ENCODE measurements at regions not wholly inside any gene's neighbourhood (a gene's known extent, or its start where the extent isn't known, plus 50 kb on each side); places are given as distances from the start of the nearest gene placed in this dataset.

DNA sequence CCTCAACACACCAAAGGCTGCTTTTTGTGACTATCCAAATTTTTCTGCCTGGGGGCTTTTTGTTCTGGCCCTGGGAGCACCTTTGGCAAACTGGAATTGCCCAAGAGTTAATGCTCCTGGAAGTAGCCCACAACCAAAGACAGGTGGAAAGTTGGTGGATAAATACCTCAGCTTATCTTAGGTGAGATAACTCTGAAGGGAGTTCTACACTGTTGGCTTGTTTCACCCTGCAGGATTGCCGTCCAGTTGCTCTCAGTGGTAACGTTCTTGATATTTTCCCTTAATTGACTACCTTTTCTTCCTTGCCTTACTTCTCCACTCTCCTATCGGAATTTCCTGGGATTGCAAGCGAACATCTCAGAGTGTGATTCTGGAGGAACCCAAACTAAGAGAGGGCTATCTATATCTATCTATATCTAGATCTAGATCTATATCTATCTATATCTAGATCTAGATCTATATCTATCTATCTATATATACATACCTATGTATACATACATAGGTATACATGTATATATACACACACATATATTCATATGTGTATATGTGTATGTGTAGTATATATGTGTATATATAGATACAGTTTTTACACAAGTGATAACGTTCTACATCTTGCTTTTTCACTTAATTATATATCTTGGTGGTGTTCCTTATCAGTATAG is 82.6 kb upstream of the DHX15 start:
- no peak overlapping the region for H3K4me2 ChIP-seq
- H3K9me2 ChIP-seq (replicated peaks; ENCODE audit: insufficient read depth), result no peaks in the 10 kb centered on the region
- no peaks in the 10 kb centered on the region for H3K27me3 ChIP-seq
- H4K20me1 ChIP-seq (ENCODE audit: insufficient read depth, poor library complexity, severe bottlenecking), result no peaks in the 10 kb centered on the region
- WGBS (ENCODE audit: low lambda C conversion rate, missing lambda C conversion rate), result 72% methylated on average over 5 of the region's 5 CpGs
- no peaks in the 10 kb centered on the region for H3K9me3 ChIP-seq (ENCODE audit: low read depth)
- no peak overlapping the region for H3K27ac ChIP-seq
- TF ChIP-seq EZH2phosphoT487 (IDR thresholded peaks at IDR 0.05; ENCODE audit: low read depth, severe bottlenecking, unreplicated experiment) (no peak), EZH2 (IDR thresholded peaks at IDR 0.05; ENCODE audit: borderline replicate concordance) (no peak)
- no peak overlapping the region for H3K4me3 ChIP-seq
- H3K79me2 ChIP-seq, result no peaks in the 10 kb centered on the region
- no peaks in the 10 kb centered on the region for H3K4me1 ChIP-seq (ENCODE audit: insufficient read depth)
- H2AFZ ChIP-seq, result no peak overlapping the region
- no peak for DNase-seq (ENCODE audit: low spot score)
- H3K36me3 ChIP-seq (replicated peaks; ENCODE audit: insufficient read depth, low read depth), result no peaks in the 10 kb centered on the region

DNA sequence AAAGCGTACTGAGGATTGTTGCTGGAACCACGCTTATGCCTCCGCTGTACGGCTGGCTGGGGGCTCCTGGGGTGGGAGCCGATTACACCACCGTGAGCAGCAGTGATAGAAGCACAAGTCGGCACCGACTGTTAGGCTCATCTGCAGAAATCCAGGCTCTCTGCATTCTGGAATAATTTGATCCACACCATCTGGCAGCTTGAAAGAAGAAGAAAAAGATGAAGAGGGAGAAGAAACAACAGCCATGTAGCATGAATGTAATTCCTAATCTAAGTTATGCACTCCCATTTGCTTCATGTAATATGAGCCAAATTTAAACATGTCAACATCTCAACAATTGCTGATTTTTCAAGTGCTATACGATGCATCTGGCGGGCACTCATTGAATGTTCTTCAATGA is 84.6 kb upstream of the DHX15 start:
- no peaks in the 10 kb centered on the region for H3K79me2 ChIP-seq
- 85% methylated on average over 10 of the region's 10 CpGs for WGBS (ENCODE audit: low lambda C conversion rate, missing lambda C conversion rate)
- no peak for DNase-seq (ENCODE audit: low spot score)
- no peaks in the 10 kb centered on the region for H3K36me3 ChIP-seq (replicated peaks; ENCODE audit: insufficient read depth, low read depth)
- H3K4me1 ChIP-seq (ENCODE audit: insufficient read depth), result no peaks in the 10 kb centered on the region
- no peak overlapping the region for H2AFZ ChIP-seq
- H3K9me2 ChIP-seq (replicated peaks; ENCODE audit: insufficient read depth), result no peaks in the 10 kb centered on the region
- H3K4me2 ChIP-seq, result no peak overlapping the region
- H4K20me1 ChIP-seq (ENCODE audit: insufficient read depth, poor library complexity, severe bottlenecking), result no peaks in the 10 kb centered on the region
- TF ChIP-seq EZH2 (IDR thresholded peaks at IDR 0.05; ENCODE audit: borderline replicate concordance) (no peak), EZH2phosphoT487 (IDR thresholded peaks at IDR 0.05; ENCODE audit: low read depth, severe bottlenecking, unreplicated experiment) (no peak)
- no peak overlapping the region for H3K4me3 ChIP-seq
- no peaks in the 10 kb centered on the region for H3K27me3 ChIP-seq
- H3K27ac ChIP-seq, result no peak overlapping the region
- no peaks in the 10 kb centered on the region for H3K9me3 ChIP-seq (ENCODE audit: low read depth)

DNA sequence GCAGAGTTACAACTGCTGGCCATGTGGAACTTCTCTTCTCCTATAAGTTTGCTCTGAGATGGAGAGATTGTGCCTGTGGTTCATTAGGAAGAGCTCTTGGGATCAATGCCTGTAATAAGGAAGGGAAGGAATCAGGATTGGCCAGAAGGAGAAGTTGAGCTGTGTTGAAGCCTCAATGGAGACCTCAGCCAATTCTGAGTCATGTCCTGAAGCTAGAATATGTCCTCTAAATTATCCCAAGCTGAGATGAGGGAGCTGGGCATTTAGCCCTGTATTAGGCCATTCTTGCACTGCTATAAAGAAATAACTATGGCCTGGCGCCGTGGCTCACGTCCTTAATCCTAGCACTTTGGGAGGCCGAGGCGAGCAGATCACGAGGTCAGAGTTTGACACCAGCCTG is 85.4 kb upstream of the DHX15 start:
- H3K9me3 ChIP-seq (ENCODE audit: low read depth), result no peaks in the 10 kb centered on the region
- TF ChIP-seq, protein P1, sequence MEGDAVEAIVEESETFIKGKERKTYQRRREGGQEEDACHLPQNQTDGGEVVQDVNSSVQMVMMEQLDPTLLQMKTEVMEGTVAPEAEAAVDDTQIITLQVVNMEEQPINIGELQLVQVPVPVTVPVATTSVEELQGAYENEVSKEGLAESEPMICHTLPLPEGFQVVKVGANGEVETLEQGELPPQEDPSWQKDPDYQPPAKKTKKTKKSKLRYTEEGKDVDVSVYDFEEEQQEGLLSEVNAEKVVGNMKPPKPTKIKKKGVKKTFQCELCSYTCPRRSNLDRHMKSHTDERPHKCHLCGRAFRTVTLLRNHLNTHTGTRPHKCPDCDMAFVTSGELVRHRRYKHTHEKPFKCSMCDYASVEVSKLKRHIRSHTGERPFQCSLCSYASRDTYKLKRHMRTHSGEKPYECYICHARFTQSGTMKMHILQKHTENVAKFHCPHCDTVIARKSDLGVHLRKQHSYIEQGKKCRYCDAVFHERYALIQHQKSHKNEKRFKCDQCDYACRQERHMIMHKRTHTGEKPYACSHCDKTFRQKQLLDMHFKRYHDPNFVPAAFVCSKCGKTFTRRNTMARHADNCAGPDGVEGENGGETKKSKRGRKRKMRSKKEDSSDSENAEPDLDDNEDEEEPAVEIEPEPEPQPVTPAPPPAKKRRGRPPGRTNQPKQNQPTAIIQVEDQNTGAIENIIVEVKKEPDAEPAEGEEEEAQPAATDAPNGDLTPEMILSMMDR (IDR thresholded peaks at IDR 0.05; ENCODE audit: poor library complexity), result no peak
- TF ChIP-seq EZH2phosphoT487 (IDR thresholded peaks at IDR 0.05; ENCODE audit: low read depth, severe bottlenecking, unreplicated experiment) (no peak), EZH2 (IDR thresholded peaks at IDR 0.05; ENCODE audit: borderline replicate concordance) (no peak)
- no peaks in the 10 kb centered on the region for H3K9me2 ChIP-seq (replicated peaks; ENCODE audit: insufficient read depth)
- no peak overlapping the region for H3K4me2 ChIP-seq
- no peaks in the 10 kb centered on the region for H3K36me3 ChIP-seq (replicated peaks; ENCODE audit: insufficient read depth, low read depth)
- H3K27me3 ChIP-seq, result no peaks in the 10 kb centered on the region
- 96% methylated on average over 6 of the region's 6 CpGs for WGBS (ENCODE audit: low lambda C conversion rate, missing lambda C conversion rate)
- H3K4me3 ChIP-seq, result no peak overlapping the region
- H3K27ac ChIP-seq, result no peak overlapping the region
- H2AFZ ChIP-seq, result no peak overlapping the region
- no peaks in the 10 kb centered on the region for H3K79me2 ChIP-seq
- H4K20me1 ChIP-seq (ENCODE audit: insufficient read depth, poor library complexity, severe bottlenecking), result no peaks in the 10 kb centered on the region
- no peak for DNase-seq (ENCODE audit: low spot score)
- no peaks in the 10 kb centered on the region for H3K4me1 ChIP-seq (ENCODE audit: insufficient read depth)

DNA sequence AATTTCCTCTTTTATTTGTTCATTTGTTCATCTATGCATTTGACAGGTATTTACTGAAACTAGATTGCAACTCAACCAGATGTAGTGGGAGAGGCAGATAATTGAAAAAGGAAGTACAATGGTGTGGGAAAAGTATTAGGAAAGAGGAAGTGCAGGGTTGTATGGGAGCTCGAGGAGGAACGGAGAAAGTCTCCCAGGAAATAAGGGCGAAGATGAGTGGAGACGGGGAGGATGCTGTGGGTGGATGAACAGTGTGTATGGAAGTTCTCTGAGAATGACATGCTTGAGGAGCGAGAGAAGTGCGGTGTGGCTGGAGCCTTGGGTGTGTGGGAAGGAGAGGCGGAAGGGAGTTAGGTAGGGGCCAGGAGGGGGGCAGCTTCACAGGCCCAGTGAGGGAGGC is 87.5 kb upstream of the DHX15 start:
- no peak for DNase-seq (ENCODE audit: low spot score)
- Histone ChIP-seq H3K9me2 (replicated peaks; ENCODE audit: insufficient read depth) (no peaks in the 10 kb centered on the region), H4K20me1 (ENCODE audit: insufficient read depth, poor library complexity, severe bottlenecking) (no peaks in the 10 kb centered on the region), H3K27me3 (no peaks in the 10 kb centered on the region), H3K27ac (no peak overlapping the region), H3K79me2 (no peaks in the 10 kb centered on the region), H3K9me3 (ENCODE audit: low read depth) (no peaks in the 10 kb centered on the region), H3K36me3 (replicated peaks; ENCODE audit: insufficient read depth, low read depth) (no peaks in the 10 kb centered on the region), H3K4me2 (no peak overlapping the region), H3K4me1 (ENCODE audit: insufficient read depth) (no peaks in the 10 kb centered on the region), H2AFZ (no peak overlapping the region), H3K4me3 (no peak overlapping the region)
- TF ChIP-seq EZH2 (IDR thresholded peaks at IDR 0.05; ENCODE audit: borderline replicate concordance), result no peak
- TF ChIP-seq, protein P1 (IDR thresholded peaks at IDR 0.05; ENCODE audit: poor library complexity), result no peak
- TF ChIP-seq EZH2phosphoT487 (IDR thresholded peaks at IDR 0.05; ENCODE audit: low read depth, severe bottlenecking, unreplicated experiment), result no peak
- WGBS (ENCODE audit: low lambda C conversion rate, missing lambda C conversion rate), result 93% methylated on average over 7 of the region's 7 CpGs

Measured in hepatocyte (in vitro differentiated cells).